ENCODE measurements at regions not wholly inside any gene's neighbourhood (a gene's known extent, or its start where the extent isn't known, plus 50 kb on each side); places are given as distances from the start of the nearest gene placed in this dataset.

DNA sequence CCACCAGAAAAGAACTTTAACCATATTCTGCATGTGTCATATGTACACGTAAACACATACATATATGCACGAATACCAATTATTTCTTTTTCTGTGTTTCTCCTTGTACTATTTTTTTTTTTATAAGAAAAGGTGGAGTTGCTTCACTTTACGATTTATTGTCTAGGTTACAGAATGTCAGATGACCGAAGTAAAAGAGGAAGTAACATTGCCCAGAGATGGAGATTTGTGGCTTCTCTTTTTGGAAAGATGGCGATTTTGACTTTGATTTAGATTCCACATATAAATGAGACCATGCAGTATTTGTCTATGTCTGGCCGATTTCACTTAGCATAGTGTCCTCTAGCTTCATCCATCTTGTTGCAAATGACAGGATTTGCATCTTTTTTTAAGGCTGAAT lies 293.1 kb downstream of the SV2B start:
- no peak overlapping the region for H3K4me3 ChIP-seq
- H3K4me1 ChIP-seq = no peaks in the 10 kb centered on the region
- ATAC-seq (no peak), DNase-seq (no peak)
- no peaks in the 10 kb centered on the region for H3K36me3 ChIP-seq (replicated peaks in 1 of 2; ENCODE audit: insufficient read depth in 1 of 2, low read depth in 2 of 2)
- H3K27me3 ChIP-seq = no peaks in the 10 kb centered on the region
- no peak overlapping the region for H3K27ac ChIP-seq
- WGBS, 2 donors = 50 to 68% methylated on average over 6 of the region's 6 CpGs
- TF ChIP-seq, protein P1, sequence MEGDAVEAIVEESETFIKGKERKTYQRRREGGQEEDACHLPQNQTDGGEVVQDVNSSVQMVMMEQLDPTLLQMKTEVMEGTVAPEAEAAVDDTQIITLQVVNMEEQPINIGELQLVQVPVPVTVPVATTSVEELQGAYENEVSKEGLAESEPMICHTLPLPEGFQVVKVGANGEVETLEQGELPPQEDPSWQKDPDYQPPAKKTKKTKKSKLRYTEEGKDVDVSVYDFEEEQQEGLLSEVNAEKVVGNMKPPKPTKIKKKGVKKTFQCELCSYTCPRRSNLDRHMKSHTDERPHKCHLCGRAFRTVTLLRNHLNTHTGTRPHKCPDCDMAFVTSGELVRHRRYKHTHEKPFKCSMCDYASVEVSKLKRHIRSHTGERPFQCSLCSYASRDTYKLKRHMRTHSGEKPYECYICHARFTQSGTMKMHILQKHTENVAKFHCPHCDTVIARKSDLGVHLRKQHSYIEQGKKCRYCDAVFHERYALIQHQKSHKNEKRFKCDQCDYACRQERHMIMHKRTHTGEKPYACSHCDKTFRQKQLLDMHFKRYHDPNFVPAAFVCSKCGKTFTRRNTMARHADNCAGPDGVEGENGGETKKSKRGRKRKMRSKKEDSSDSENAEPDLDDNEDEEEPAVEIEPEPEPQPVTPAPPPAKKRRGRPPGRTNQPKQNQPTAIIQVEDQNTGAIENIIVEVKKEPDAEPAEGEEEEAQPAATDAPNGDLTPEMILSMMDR (IDR thresholded peaks at IDR 0.05) = no peak
- no peak for TF ChIP-seq POLR2A (IDR thresholded peaks at IDR 0.05)
- no peaks in the 10 kb centered on the region for H3K9me3 ChIP-seq
- intact Hi-C loops (cut with DNase I) = no loop called here

DNA sequence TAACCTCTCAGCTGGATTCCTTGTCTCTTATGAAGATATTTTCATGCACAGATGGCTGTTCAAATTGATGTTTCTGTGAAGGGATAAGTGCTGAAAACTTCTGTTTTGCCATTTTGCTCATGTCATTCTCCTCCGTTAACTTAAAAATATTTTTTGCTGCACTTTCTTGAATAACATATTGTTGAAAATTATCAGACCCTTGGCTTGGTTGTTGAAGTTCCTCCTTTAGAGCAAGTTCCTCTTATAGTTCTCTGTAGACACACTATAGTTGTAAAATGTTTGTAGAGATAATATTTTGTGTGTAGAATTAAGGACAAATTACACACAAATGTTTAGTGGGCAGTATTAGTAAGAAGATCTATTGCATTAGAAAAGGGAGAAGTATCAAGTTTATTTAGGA lies 300.4 kb downstream of the SV2B start:
- intact Hi-C loops (cut with DNase I) = no loop called here
- no peak for TF ChIP-seq POLR2A (IDR thresholded peaks at IDR 0.05)
- TF ChIP-seq, protein P1 (IDR thresholded peaks at IDR 0.05) = no peak
- no peak for DNase-seq
- no peaks in the 10 kb centered on the region for H3K27me3 ChIP-seq
- no peak overlapping the region for H3K27ac ChIP-seq
- 75 to 91% methylated on average over 1 of the region's 1 CpG for WGBS, 2 donors
- H3K4me1 ChIP-seq = no peaks in the 10 kb centered on the region
- no peaks in the 10 kb centered on the region for H3K9me3 ChIP-seq
- no peaks in the 10 kb centered on the region for H3K36me3 ChIP-seq (replicated peaks in 1 of 2; ENCODE audit: insufficient read depth in 1 of 2, low read depth in 2 of 2)
- no peak for ATAC-seq
- H3K4me3 ChIP-seq = no peak overlapping the region

DNA sequence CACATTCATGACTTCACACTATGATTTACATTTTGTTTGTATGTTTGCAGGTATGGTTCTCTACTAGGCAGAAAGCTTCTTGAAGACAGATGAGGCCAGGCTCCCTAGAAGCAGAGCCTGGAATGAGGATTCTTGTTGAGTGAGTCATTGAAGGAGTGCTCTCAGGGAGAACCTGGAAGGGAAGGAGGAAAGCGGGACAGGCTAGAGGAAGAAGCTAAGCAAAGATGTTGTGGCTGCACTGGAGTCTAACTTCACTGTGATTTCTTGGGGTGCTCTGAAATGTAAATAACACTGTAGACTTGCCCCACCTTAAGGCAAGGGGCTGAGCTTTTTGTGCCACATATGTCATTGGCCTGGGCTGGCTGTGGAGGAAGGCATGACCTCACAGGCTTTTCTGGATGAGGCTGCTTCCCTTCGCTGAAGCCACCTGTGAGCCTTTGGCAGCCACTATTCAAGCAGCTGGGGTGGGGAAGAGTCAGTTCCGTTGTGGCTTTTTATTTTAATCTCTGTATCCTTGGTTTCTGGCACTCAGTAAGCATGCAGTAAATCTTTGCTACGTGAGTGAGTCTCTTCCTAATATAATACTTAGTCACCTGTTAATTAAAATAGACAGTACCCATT lies 307.3 kb downstream of the SV2B start:
- DNase-seq (no peak), ATAC-seq (no peak)
- TF ChIP-seq, protein P1 (IDR thresholded peaks at IDR 0.05) = no peak
- TF ChIP-seq POLR2A (IDR thresholded peaks at IDR 0.05) = no peak

DNA sequence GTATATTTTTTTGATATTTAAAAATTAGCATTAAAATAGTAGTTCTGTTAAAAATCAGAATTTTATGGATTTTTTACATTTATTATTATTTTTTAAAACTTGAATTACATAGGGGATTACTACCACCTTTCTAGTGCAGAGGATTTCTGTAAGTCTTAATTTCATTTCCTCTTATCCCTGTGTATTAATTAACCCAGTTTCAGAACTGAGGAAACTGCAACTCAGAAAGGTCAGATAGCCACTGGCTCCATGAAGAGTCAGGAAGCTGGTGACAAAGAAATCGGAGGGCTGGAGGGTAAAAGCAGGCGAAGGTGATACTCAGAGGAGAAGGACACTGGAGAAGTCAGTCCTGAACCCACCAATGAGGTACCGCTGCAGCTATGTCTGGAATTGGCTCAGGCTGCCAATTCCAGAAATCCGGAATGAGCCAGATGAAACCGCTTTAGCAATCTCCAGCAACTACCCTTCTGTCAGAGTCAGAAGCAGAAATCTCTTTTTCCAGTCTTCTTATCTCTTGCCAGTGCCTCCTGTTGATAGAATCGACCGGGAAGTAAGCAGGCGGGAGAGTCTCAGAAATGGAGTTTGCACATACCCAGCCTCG lies 308.5 kb downstream of the SV2B start:
- Histone ChIP-seq H3K36me3 (replicated peaks in 1 of 2; ENCODE audit: insufficient read depth in 1 of 2, low read depth in 2 of 2) (no peaks in the 10 kb centered on the region), H3K27ac (peak overlapping the region; percentile 12 to 76 (median 67)), H3K27me3 (no peaks in the 10 kb centered on the region), H3K9me3 (no peaks in the 10 kb centered on the region), H3K4me3 (no peak overlapping the region), H3K4me1 (peaks cover 7% of the 10 kb centered on the region)
- intact Hi-C loops (cut with DNase I) = no loop called here
- peak in 2 of 3 donors; percentile 58 to 68 for TF ChIP-seq POLR2A (IDR thresholded peaks at IDR 0.05)
- TF ChIP-seq, protein P1 (IDR thresholded peaks at IDR 0.05) = no peak
- DNase-seq (peak; percentile 32 to 55 (median 49)), ATAC-seq (peak; percentile 85)
- WGBS, 2 donors = 8 to 18% methylated on average over 9 of the region's 9 CpGs

More for the DNA sequence above, 307.3 kb downstream of the SV2B start:
- peaks cover 7% of the 10 kb centered on the region for H3K4me1 ChIP-seq
- H3K27me3 ChIP-seq = no peaks in the 10 kb centered on the region
- no peaks in the 10 kb centered on the region for H3K9me3 ChIP-seq
- intact Hi-C loops (cut with DNase I) = no loop called here
- peak overlapping the region; percentile 13 to 76 (median 67) for H3K27ac ChIP-seq
- no peaks in the 10 kb centered on the region for H3K36me3 ChIP-seq (replicated peaks in 1 of 2; ENCODE audit: insufficient read depth in 1 of 2, low read depth in 2 of 2)
- WGBS, 2 donors = 44 to 55% methylated on average over 4 of the region's 4 CpGs
- H3K4me3 ChIP-seq = no peak overlapping the region

DNA sequence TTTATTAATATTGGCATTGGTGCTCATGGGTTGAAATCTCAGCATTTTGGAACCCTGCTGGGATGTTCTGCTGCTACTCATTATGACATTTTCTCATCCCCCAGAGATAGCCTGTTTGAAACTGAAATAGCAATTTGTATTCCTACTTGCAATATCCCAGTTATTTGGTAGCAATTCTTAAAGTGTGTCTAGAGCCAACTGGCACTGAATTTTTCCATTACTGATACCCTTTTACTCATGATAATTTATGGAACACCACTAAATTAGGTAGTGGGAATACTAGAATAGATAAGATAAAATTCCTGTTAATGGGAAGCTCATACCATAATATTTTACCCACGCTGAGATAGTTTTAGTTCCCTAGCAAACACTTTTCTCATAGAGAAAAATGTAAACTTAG lies 309.3 kb downstream of the SV2B start:
- 30 to 33% methylated on average over 1 of the region's 1 CpG for whole genome bisulfite sequencing, 2 donors

More for the DNA sequence above, 309.3 kb downstream of the SV2B start:
- DNase-seq (no peak), ATAC-seq (no peak)
- Histone ChIP-seq H3K27me3 (no peaks in the 10 kb centered on the region), H3K36me3 (replicated peaks in 1 of 2; ENCODE audit: insufficient read depth in 1 of 2, low read depth in 2 of 2) (no peaks in the 10 kb centered on the region), H3K4me3 (no peak overlapping the region), H3K9me3 (no peaks in the 10 kb centered on the region), H3K4me1 (peaks cover 7% of the 10 kb centered on the region), H3K27ac (peak overlapping the region; percentile 12 to 76 (median 67))
- TF ChIP-seq, protein P1 (IDR thresholded peaks at IDR 0.05) = no peak
- TF ChIP-seq POLR2A (IDR thresholded peaks at IDR 0.05) = no peak
- intact Hi-C loops (cut with DNase I) = no loop called here

All from body of pancreas (tissue), 4 donors.